Immature natural killer cell (primary cell): ENCODE measurements at regions not wholly inside any gene's neighbourhood (a gene's known extent, or its start where the extent isn't known, plus 50 kb on each side); places are given as distances from the start of the nearest gene placed in this dataset.
"Not testable (repeated sequence)": the region's sequence is repeated elsewhere in the genome, so short reads cannot be mapped to it uniquely, and the experiment has no call there.

Source experiments
- DNase-seq, 3 donors: peaks; one replicate each; pipeline ENCODE4 v3.0.0; 2022; ENCODE audit warnings: mixed read lengths in 1 of 3
- H3K27ac Mint-ChIP-seq, 6 donors: one replicate each; pipeline ENCODE4 v1.8.0; 2020; ENCODE audit warnings: mixed read lengths in 6 of 6, mild to moderate bottlenecking in 5 of 6, inconsistent platforms in 4 of 6, moderate library complexity in 3 of 6
- H3K27me3 Mint-ChIP-seq, 3 donors: one replicate each; pipeline ENCODE4 v1.8.0; 2020 to 2021; ENCODE audit warnings: low read depth in 3 of 3, mild to moderate bottlenecking in 3 of 3, mixed read lengths in 3 of 3, moderate library complexity in 3 of 3, inconsistent platforms in 1 of 3
- H3K36me3 Mint-ChIP-seq, 3 donors: one replicate each; pipeline ENCODE4 v1.8.0; 2020; ENCODE audit warnings: mixed read lengths in 3 of 3, inconsistent platforms in 2 of 3, mild to moderate bottlenecking in 2 of 3
- H3K4me1 Mint-ChIP-seq, 2 donors: one replicate each; pipeline ENCODE4 v1.8.0; 2020; ENCODE audit warnings: inconsistent platforms in 2 of 2, mild to moderate bottlenecking in 2 of 2, mixed read lengths in 2 of 2, moderate library complexity in 1 of 2
- H3K4me3 Mint-ChIP-seq, 5 donors: one replicate each; pipeline ENCODE4 v1.8.0; 2020; ENCODE audit warnings: mild to moderate bottlenecking in 5 of 5, mixed read lengths in 5 of 5, inconsistent platforms in 3 of 5, moderate library complexity in 3 of 5
- H3K9me3 Mint-ChIP-seq, 6 donors: one replicate each; pipeline ENCODE4 v1.8.0; 2020; ENCODE audit warnings: mild to moderate bottlenecking in 6 of 6, mixed read lengths in 6 of 6, inconsistent platforms in 4 of 6, moderate library complexity in 3 of 6

- no peak for DNase-seq
- H3K9me3 Mint-ChIP-seq = peaks cover 0 to 2% (median under 1%) of the 10 kb centered on the region in 6 donors
- no peak overlapping the region for H3K27ac Mint-ChIP-seq
- peaks cover 0 to 5% of the 10 kb centered on the region in 2 donors for H3K4me1 Mint-ChIP-seq
- peaks cover 0 to 8% (median 2%) of the 10 kb centered on the region in 3 donors for H3K27me3 Mint-ChIP-seq
- peaks cover 0 to 1% (median 0%) of the 10 kb centered on the region in 3 donors for H3K36me3 Mint-ChIP-seq
- no peak overlapping the region for H3K4me3 Mint-ChIP-seq
Observed at GRCh38 chr1:59214248-59215208, 82.4 kb upstream of the FGGY start.

GRCh38 chr1:59215766-59216291, 81.1 kb upstream of the FGGY start:
- H3K27me3 Mint-ChIP-seq = peaks cover 2 to 6% (median 2%) of the 10 kb centered on the region in 3 donors
- no peak for DNase-seq
- H3K27ac Mint-ChIP-seq = no peak overlapping the region
- H3K36me3 Mint-ChIP-seq = no peaks in the 10 kb centered on the region
- H3K4me1 Mint-ChIP-seq = peaks cover 0 to 5% of the 10 kb centered on the region in 2 donors
- H3K9me3 Mint-ChIP-seq = peaks cover 0 to 3% (median 0%) of the 10 kb centered on the region in 6 donors
- no peak overlapping the region for H3K4me3 Mint-ChIP-seq

GRCh38 chr1:59217439-59217838, 79.5 kb upstream of the FGGY start:
- not testable (repeated sequence) for H3K9me3 Mint-ChIP-seq, H3K4me1 Mint-ChIP-seq, H3K4me3 Mint-ChIP-seq, H3K27me3 Mint-ChIP-seq, DNase-seq, H3K27ac Mint-ChIP-seq, H3K36me3 Mint-ChIP-seq

DNA sequence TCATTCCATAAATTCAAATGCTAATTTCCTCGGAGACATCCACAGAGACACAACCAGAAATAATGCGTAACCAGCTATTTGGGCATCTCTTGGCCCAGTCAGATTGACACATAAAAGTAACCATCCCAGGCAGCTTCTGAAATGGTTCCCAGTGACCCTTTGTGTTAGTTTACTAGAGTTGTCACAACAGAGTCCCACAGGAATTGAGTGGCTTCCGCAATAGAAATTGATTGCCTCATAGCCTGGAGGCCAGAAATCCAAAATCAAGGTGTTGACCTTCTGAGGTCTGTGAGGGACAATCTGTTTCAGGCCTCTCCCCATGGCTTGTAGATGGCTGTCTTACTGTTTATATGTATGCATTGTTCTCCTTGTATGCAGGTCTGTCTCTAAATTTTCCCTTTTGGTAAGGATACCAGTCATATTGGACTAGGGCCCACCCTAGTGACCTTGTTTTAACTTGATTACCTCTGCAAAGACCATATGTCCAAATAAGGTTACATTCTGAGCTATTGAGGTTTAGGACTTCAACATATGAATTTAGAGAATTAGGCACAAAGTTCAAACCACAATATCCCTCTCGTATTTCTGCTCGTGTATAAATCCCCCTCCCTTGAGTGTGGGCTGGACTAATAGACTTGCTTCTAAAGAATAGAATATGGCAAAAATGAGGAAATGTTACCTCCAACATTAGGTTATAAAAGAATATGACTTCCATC, 78.2 kb upstream of the FGGY start:
- peaks cover 0 to 3% (median 0%) of the 10 kb centered on the region in 6 donors for H3K9me3 Mint-ChIP-seq
- peaks cover 2 to 4% (median 2%) of the 10 kb centered on the region in 3 donors for H3K27me3 Mint-ChIP-seq
- H3K27ac Mint-ChIP-seq = no peak overlapping the region
- H3K36me3 Mint-ChIP-seq = peaks cover 0 to 4% (median 0%) of the 10 kb centered on the region in 3 donors
- no peaks in the 10 kb centered on the region for H3K4me1 Mint-ChIP-seq
- DNase-seq = no peak
- H3K4me3 Mint-ChIP-seq = no peak overlapping the region

- Mint-ChIP-seq H3K4me1 (no peaks in the 10 kb centered on the region), H3K36me3 (peaks cover 0 to 4% (median 0%) of the 10 kb centered on the region in 3 donors)
Observed at GRCh38 chr1:59219916-59220315, 77.0 kb upstream of the FGGY start.

GRCh38 chr1:59220356-59220755, 76.5 kb upstream of the FGGY start:
- Mint-ChIP-seq H3K4me1 (no peaks in the 10 kb centered on the region), H3K9me3 (peaks cover 0 to 2% (median 0%) of the 10 kb centered on the region in 6 donors), H3K4me3 (no peak overlapping the region), H3K27me3 (peaks cover 2% of the 10 kb centered on the region in 3 donors), H3K27ac (no peak overlapping the region), H3K36me3 (peaks cover 0 to 4% (median 0%) of the 10 kb centered on the region in 3 donors)
- DNase-seq = no peak

More at GRCh38 chr1:59219916-59220315, 77.0 kb upstream of the FGGY start:
- Mint-ChIP-seq H3K27me3 (peaks cover 2 to 3% (median 2%) of the 10 kb centered on the region in 3 donors), H3K4me3 (no peak overlapping the region), H3K27ac (no peak overlapping the region), H3K9me3 (peaks cover 0 to 2% (median 0%) of the 10 kb centered on the region in 6 donors)
- no peak for DNase-seq

DNA sequence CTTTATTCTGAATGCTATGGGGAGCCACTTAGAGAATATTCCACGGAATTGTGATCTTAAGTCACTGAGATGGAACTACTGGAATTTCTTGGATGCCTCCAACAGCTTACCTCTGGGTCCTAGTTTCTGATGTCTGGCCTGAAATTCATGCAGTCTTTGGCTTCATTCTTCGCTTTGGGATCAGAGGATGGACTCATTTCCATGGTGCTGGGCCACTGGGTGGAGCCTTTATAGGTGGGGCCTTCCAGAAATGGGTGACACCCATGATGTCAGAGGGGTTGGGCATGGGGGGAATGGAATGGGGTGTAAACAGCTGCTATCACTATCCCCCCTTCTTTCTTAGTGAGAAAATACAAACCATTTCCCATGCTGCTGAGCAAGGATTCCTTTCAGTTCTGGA, 73.7 kb upstream of the FGGY start:
- Mint-ChIP-seq H3K4me1 (no peaks in the 10 kb centered on the region), H3K36me3 (peaks cover 0 to 4% (median 0%) of the 10 kb centered on the region in 3 donors), H3K27ac (no peak overlapping the region), H3K4me3 (no peak overlapping the region), H3K9me3 (peaks cover 0 to 1% (median 0%) of the 10 kb centered on the region in 6 donors), H3K27me3 (peaks cover 0 to 2% (median 2%) of the 10 kb centered on the region in 3 donors)
- DNase-seq = no peak

DNA sequence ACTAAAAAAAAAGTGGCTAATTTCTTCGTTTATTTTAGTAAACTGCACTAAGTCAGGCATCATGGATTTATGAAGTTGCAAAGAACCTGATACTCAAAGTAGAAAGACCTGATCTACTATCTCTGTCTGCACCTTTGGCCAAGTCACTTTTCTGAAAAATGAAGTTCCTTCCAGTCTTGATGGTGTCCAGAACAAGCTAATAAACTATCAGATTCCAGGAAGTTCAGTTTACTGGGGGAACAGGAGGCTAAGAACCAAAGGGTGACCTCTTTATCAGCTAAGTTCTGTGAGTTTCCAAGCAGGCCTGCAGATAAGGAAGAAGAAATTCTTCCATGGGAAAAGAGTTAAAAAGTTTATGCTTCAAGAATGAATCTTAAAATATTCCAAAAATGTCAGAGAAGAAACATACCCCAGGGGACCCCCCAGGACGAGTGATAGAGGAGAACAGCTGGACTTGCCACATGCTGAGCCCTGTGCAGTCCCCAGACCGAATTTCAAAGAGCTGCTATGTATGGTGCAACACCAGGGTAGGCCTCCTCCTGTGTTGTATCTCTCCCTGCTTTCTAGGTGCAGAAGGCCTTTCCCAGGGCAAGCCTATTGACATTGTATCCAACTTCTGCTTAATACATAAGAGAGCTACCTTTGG, 72.8 kb upstream of the FGGY start:
- DNase-seq = no peak
- H3K4me3 Mint-ChIP-seq = no peak overlapping the region
- H3K27me3 Mint-ChIP-seq = peaks cover 0 to 2% (median 2%) of the 10 kb centered on the region in 3 donors
- H3K36me3 Mint-ChIP-seq = peaks cover 0 to 4% (median 0%) of the 10 kb centered on the region in 3 donors
- H3K4me1 Mint-ChIP-seq = no peaks in the 10 kb centered on the region
- no peak overlapping the region for H3K27ac Mint-ChIP-seq
- H3K9me3 Mint-ChIP-seq = peaks cover 0 to 1% (median 0%) of the 10 kb centered on the region in 6 donors

DNA sequence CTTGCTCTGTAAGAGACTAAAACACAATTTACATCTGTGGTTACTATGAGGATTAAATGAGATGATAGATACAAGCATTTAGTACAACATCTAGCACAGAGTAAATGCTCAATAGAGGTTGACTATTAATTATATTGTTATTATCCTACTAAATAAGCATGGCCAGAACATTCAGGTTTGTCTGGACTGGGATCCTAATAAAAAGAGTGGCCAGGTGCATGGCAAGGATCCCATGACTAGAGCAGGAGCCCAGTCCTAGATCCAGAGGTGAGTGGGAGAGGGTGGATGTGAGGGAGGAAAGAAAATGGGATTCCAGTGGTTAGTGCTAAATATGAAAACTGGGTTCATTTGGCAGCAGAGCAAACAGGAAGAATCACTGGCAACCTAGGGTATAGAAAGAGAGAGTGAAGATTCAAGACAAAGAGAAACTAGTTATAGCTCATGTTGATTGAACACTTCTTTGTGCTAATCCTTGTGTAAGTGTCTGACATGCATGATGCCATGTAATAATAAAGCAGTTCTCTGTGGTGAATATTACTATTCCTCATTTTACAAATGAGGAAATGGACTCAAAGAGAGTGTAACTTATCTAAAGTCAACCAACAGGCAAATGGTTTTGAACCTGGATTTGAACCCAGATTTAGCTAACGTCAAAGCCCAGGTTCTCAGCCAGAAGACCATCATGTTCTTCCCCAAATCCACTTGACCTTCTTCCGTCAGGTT, 71.1 kb upstream of the FGGY start:
- H3K4me1 Mint-ChIP-seq = no peaks in the 10 kb centered on the region
- DNase-seq = no peak
- H3K27me3 Mint-ChIP-seq = peaks cover 0 to 2% (median 0%) of the 10 kb centered on the region in 3 donors
- H3K36me3 Mint-ChIP-seq = peaks cover 0 to 4% (median 0%) of the 10 kb centered on the region in 3 donors
- H3K4me3 Mint-ChIP-seq = no peak overlapping the region
- no peak overlapping the region for H3K27ac Mint-ChIP-seq
- peaks cover 0 to under 1% (median 0%) of the 10 kb centered on the region in 6 donors for H3K9me3 Mint-ChIP-seq

DNA sequence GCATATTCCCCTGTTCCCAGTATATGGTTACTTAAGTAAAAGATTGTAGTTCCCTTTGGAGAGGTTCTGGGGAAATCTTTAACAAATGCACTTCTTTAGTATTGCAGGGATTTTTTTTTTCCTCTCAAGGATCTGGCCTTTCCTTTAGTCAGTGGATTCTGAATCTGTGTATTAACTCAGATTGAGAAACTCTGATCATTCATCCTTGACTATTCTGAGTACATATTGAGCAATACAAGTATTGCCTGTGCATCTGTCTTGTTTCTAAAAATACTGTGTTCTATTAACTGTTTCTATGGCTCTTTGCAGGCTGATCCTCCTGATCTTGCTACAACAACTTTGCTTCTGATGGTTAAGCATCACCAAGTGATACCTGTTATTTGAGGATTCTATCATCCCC, 67.8 kb upstream of the FGGY start:
- H3K4me1 Mint-ChIP-seq = no peaks in the 10 kb centered on the region
- no peak overlapping the region for H3K27ac Mint-ChIP-seq
- no peak for DNase-seq
- no peaks in the 10 kb centered on the region for H3K27me3 Mint-ChIP-seq
- H3K9me3 Mint-ChIP-seq = no peaks in the 10 kb centered on the region
- H3K36me3 Mint-ChIP-seq = no peaks in the 10 kb centered on the region
- no peak overlapping the region for H3K4me3 Mint-ChIP-seq

- Mint-ChIP-seq H3K4me1 (no peaks in the 10 kb centered on the region), H3K36me3 (no peaks in the 10 kb centered on the region), H3K4me3 (no peak overlapping the region), H3K27me3 (no peaks in the 10 kb centered on the region), H3K9me3 (no peaks in the 10 kb centered on the region), H3K27ac (no peak overlapping the region)
- no peak for DNase-seq
Observed at GRCh38 chr1:59230622-59231021, 66.3 kb upstream of the FGGY start.

- Mint-ChIP-seq H3K27me3 (peaks cover 0 to 3% (median 0%) of the 10 kb centered on the region in 3 donors), H3K4me3 (no peak overlapping the region), H3K36me3 (no peaks in the 10 kb centered on the region), H3K9me3 (no peaks in the 10 kb centered on the region), H3K4me1 (no peaks in the 10 kb centered on the region), H3K27ac (no peak overlapping the region)
- DNase-seq = no peak
Observed at GRCh38 chr1:59232216-59232615, 64.7 kb upstream of the FGGY start.

GRCh38 chr1:59233444-59233843, 63.5 kb upstream of the FGGY start:
- no peak for DNase-seq
- Mint-ChIP-seq H3K9me3 (no peaks in the 10 kb centered on the region), H3K27ac (no peak overlapping the region), H3K36me3 (no peaks in the 10 kb centered on the region), H3K27me3 (peaks cover 0 to 3% (median 0%) of the 10 kb centered on the region in 3 donors), H3K4me3 (no peak overlapping the region), H3K4me1 (no peaks in the 10 kb centered on the region)
